GM12878 (cell line): ENCODE measurements at regions not wholly inside any gene's neighbourhood (a gene's known extent, or its start where the extent isn't known, plus 50 kb on each side); places are given as distances from the start of the nearest gene placed in this dataset.

ENCODE experiments used
- ATAC-seq: fragments of 200-7000 bp; cut with Tn5 transposase; 3 replicates; pipeline ENCODE4 v1.9.1; 2020; ENCODE audit warnings: mild to moderate bottlenecking, moderate library complexity
- BruUV-seq: library from RNA; stranded (reverse); fragments of 400-500 nt; replicated peaks from 2 replicates; lab custom pipeline; 2021; lab: Mats Ljungman, UMichigan
- CTCF ChIA-PET: fragments of 300-600 bp; sonication (Branson Sonifier 250); formaldehyde crosslinking; extraction: SDS; loops from one replicate; lab custom pipeline; 2021; ENCODE audit warnings: inconsistent platforms; lab: Yijun Ruan, JAX
- POLR2A ChIA-PET: fragments of 350-600 bp; formaldehyde crosslinking; extraction: SDS; loops from one replicate; lab custom pipeline; 2021; ENCODE audit warnings: inconsistent platforms; lab: Charles Lee
- RAD21 ChIA-PET: fragments of 300-600 bp; sonication (Branson Sonifier 250); formaldehyde crosslinking; loops from one replicate; lab custom pipeline; 2023; ENCODE audit warnings: antibody characterized with exemption; ENCODE audit not compliant: unreplicated experiment; lab: Charles Lee
- SMC1A ChIA-PET: fragments of 300-600 bp; sonication (Branson Sonifier 250); formaldehyde crosslinking; loops from one replicate; lab custom pipeline; 2023; ENCODE audit not compliant: unreplicated experiment, uncharacterized antibody; lab: Charles Lee
- DNase-seq: peaks from one replicate; pipeline ENCODE4 v3.0.0-alpha.2; 2011; ENCODE audit warnings: low read depth, low spot score
- FAIRE-seq: peaks from 3 replicates; lab custom pipeline; 2011; peaks lifted over from hg19 to GRCh38; lab: Jason Lieb, UNC
- H2AFZ ChIP-seq: 2 replicates; pipeline ENCODE4 v1.6.0; 2011; ENCODE audit warnings: low read depth, low read length, control low read depth; ENCODE audit not compliant: control insufficient read depth
- H3K27ac ChIP-seq: 2 replicates; pipeline ENCODE4 v1.5.1; 2011; ENCODE audit warnings: control low read depth; ENCODE audit not compliant: control insufficient read depth, insufficient read depth
- H3K27me3 ChIP-seq, 2 experiments: replicated peaks in 1 of 2; 2 replicates each; pipeline versions ENCODE4 v1.6.0 to v1.6.1; 2011; ENCODE audit warnings: low read length in 1 of 2; ENCODE audit not compliant: control insufficient read depth in 2 of 2, insufficient read depth in 2 of 2
- H3K36me3 ChIP-seq, 2 experiments: 2 replicates each; pipeline ENCODE4 v1.5.1; 2011; ENCODE audit warnings: low read length in 1 of 2; ENCODE audit not compliant: control insufficient read depth in 2 of 2, insufficient read depth in 2 of 2
- H3K4me1 ChIP-seq: 2 replicates; pipeline ENCODE4 v1.6.1; 2011; ENCODE audit warnings: mild to moderate bottlenecking, low read length, moderate library complexity, mixed read lengths; ENCODE audit not compliant: control insufficient read depth, insufficient read depth
- H3K4me2 ChIP-seq: 2 replicates; pipeline ENCODE4 v1.6.0; 2011; ENCODE audit warnings: control low read depth; ENCODE audit not compliant: control insufficient read depth, insufficient read depth
- H3K4me3 ChIP-seq: fragments of 200-600 bp; sonication (generic); 2 replicates; pipeline ENCODE4 v1.5.1; 2016
- H3K79me2 ChIP-seq: 2 replicates; pipeline ENCODE4 v1.6.0; 2011; ENCODE audit warnings: low read length; ENCODE audit not compliant: control insufficient read depth, insufficient read depth
- H3K9ac ChIP-seq: 2 replicates; pipeline ENCODE4 v1.8.0; 2011; ENCODE audit warnings: low read length, control low read depth, mixed read lengths; ENCODE audit not compliant: control insufficient read depth, insufficient read depth
- H3K9me3 ChIP-seq: replicated peaks from 3 replicates; pipeline ENCODE4 v1.5.1; 2011; ENCODE audit warnings: mild to moderate bottlenecking, low read length; ENCODE audit not compliant: control insufficient read depth, insufficient read depth
- H4K20me1 ChIP-seq: 2 replicates; pipeline ENCODE4 v1.6.0; 2011; ENCODE audit not compliant: control insufficient read depth, insufficient read depth
- MAX ChIP-seq: IDR thresholded peaks from 2 replicates; pipeline ENCODE4 v1.6.1; 2012; ENCODE audit warnings: low read depth, low read length, improper control_type of control experiment
- PKNOX1 ChIP-seq: fragments of 450-650 bp; IDR thresholded peaks from 2 replicates; pipeline ENCODE4 v1.6.1; 2016; ENCODE audit warnings: mild to moderate bottlenecking
- SPI1 ChIP-seq: IDR thresholded peaks from 2 replicates; pipeline ENCODE4 v1.6.1; 2011; ENCODE audit warnings: low read depth, mild to moderate bottlenecking, low read length, moderate library complexity, borderline replicate concordance; ENCODE audit not compliant: insufficient read depth
- ZNF24 ChIP-seq: fragments of 450-650 bp; IDR thresholded peaks from 2 replicates; pipeline ENCODE4 v1.6.1; 2017; ENCODE audit warnings: antibody characterized with exemption, mild to moderate bottlenecking
- ZNF592 ChIP-seq: fragments of 450-650 bp; IDR thresholded peaks from 2 replicates; pipeline ENCODE4 v1.6.1; 2017; ENCODE audit warnings: mild to moderate bottlenecking, moderate library complexity
- WGBS: methylation state at CpG from one replicate; pipeline ENCODE4 v1.1.6; 2016; ENCODE audit warnings: low lambda C conversion rate; ENCODE audit not compliant: insufficient replicate concordance, insufficient coverage; ENCODE audit errors: missing lambda C conversion rate; 5-methylcytosine and 5-hydroxymethylcytosine counted together
- in situ Hi-C: fragments of 300-500 bp; cut with MboI; formaldehyde crosslinking; loops from 9 replicates; pipeline ENCODE4 v1.14.3; 2018; ENCODE audit warnings: mixed read lengths
- intact Hi-C: fragments of 100-400 bp; cut with micrococcal nuclease; formaldehyde crosslinking; loops from one replicate; pipeline ENCODE4 v1.14.2; 2022; ENCODE audit not compliant: unreplicated experiment
- TF ChIP-seq, protein P1 (sequence below): IDR thresholded peaks from 2 replicates; pipeline ENCODE4 v1.6.1; 2011; ENCODE audit warnings: mild to moderate bottlenecking, low read depth, low read length, moderate library complexity; ENCODE audit not compliant: insufficient replicate concordance

- POLR2A ChIA-PET = no interaction called here
- Histone ChIP-seq H3K27ac (no peak overlapping the region), H3K4me1 (no peaks in the 10 kb centered on the region), H3K9me3 (no peaks in the 10 kb centered on the region), H3K9ac (no peak overlapping the region), H3K4me2 (no peak overlapping the region), H3K79me2 (no peaks in the 10 kb centered on the region), H2AFZ (no peak overlapping the region), H4K20me1 (no peaks in the 10 kb centered on the region), H3K36me3 (no peaks in the 10 kb centered on the region), H3K4me3 (no peak overlapping the region), H3K27me3 (0 out of 4 replicates have a peak, but pooled peaks cover 0 to 1% of the 10 kb centered on the region in 2 experiments)
- BruUV-seq = no TSS peak
- 2% methylated on average over 3 of the region's 3 CpGs for WGBS
- intact Hi-C loops (no loop called here), in situ Hi-C loops (no loop called here)
- TF ChIP-seq, protein P1, sequence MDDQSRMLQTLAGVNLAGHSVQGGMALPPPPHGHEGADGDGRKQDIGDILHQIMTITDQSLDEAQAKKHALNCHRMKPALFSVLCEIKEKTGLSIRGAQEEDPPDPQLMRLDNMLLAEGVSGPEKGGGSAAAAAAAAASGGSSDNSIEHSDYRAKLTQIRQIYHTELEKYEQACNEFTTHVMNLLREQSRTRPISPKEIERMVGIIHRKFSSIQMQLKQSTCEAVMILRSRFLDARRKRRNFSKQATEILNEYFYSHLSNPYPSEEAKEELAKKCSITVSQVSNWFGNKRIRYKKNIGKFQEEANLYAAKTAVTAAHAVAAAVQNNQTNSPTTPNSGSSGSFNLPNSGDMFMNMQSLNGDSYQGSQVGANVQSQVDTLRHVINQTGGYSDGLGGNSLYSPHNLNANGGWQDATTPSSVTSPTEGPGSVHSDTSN = no peak
- TF ChIP-seq PKNOX1 = no peak
- no peak for TF ChIP-seq SPI1
- TF ChIP-seq ZNF592 = no peak
- TF ChIP-seq MAX = no peak
- no peak for TF ChIP-seq ZNF24
- FAIRE-seq = no peak
- SMC1A ChIA-PET = no interaction called here
- no peak for ATAC-seq
- CTCF ChIA-PET = no interaction called here
- RAD21 ChIA-PET = no interaction called here
- DNase-seq = no peak
Measured at GRCh38 chr16:77539421-77540034, 104.7 kb upstream of the ADAMTS18 start.
